HG03469 (cell line): ENCODE measurements at regions not wholly inside any gene's neighbourhood (a gene's known extent, or its start where the extent isn't known, plus 50 kb on each side); places are given as distances from the start of the nearest gene placed in this dataset.
A peak's percentile ranks its signal among the peaks of the same experiment; 100 is the strongest.
"Not testable (repeated sequence)": the region's sequence is repeated elsewhere in the genome, so short reads cannot be mapped to it uniquely, and the experiment has no call there.

Experiments
- ATAC-seq: cut with Tn5 transposase; IDR thresholded peaks from one replicate; pipeline ENCODE4 v1.9.1; 2021; ENCODE audit warnings: mild to moderate bottlenecking, moderate library complexity, moderate number of reproducible peaks; ENCODE audit not compliant: unreplicated experiment

- no peak for ATAC-seq
Observed at GRCh38 chr6:4656106-4656505, 120.1 kb upstream of the CDYL start.

- no peak for ATAC-seq
Observed at GRCh38 chr6:4655196-4656025, 120.8 kb upstream of the CDYL start.

- no peak for ATAC-seq
Observed at GRCh38 chr6:4653141-4653540, 123.1 kb upstream of the CDYL start.

- no peak for ATAC-seq
Observed at GRCh38 chr6:4651831-4652467, 124.3 kb upstream of the CDYL start.

GRCh38 chr6:4649728-4650127, 126.5 kb upstream of the CDYL start:
- no peak for ATAC-seq

GRCh38 chr6:4647414-4648365, 128.5 kb upstream of the CDYL start:
- ATAC-seq, result no peak

GRCh38 chr6:4645713-4646360, 130.4 kb upstream of the CDYL start:
- ATAC-seq, result no peak

- no peak for ATAC-seq
Observed at GRCh38 chr6:4644996-4645395, 131.2 kb upstream of the CDYL start.

- ATAC-seq, result no peak
Observed at GRCh38 chr6:4641461-4641860, 134.7 kb upstream of the CDYL start.

GRCh38 chr6:4640139-4640538, 136.1 kb upstream of the CDYL start:
- no peak for ATAC-seq

GRCh38 chr6:4638641-4639040, 137.6 kb upstream of the CDYL start:
- ATAC-seq, result no peak

- peak; percentile 58 for ATAC-seq
Observed at GRCh38 chr6:4637691-4638433, 138.3 kb upstream of the CDYL start.

GRCh38 chr6:4636881-4637224, 139.4 kb upstream of the CDYL start:
- ATAC-seq, result no peak

GRCh38 chr6:4636191-4636880, 139.9 kb upstream of the CDYL start:
- ATAC-seq, result no peak

GRCh38 chr6:4635666-4636065, 140.5 kb upstream of the CDYL start:
- no peak for ATAC-seq

- no peak for ATAC-seq
Observed at GRCh38 chr6:4632421-4632820, 143.8 kb upstream of the CDYL start.

- ATAC-seq, result not testable (repeated sequence)
Observed at GRCh38 chr6:4629789-4630188, 146.4 kb upstream of the CDYL start.

- ATAC-seq, result no peak
Observed at GRCh38 chr6:4625557-4625956, 150.6 kb upstream of the CDYL start.

- no peak for ATAC-seq
Observed at GRCh38 chr6:4624726-4625125, 151.5 kb upstream of the CDYL start.
